H1 (cell line): ENCODE measurements at regions not wholly inside any gene's neighbourhood (a gene's known extent, or its start where the extent isn't known, plus 50 kb on each side); places are given as distances from the start of the nearest gene placed in this dataset.
"Not testable (repeated sequence)": the region's sequence is repeated elsewhere in the genome, so short reads cannot be mapped to it uniquely, and the experiment has no call there.

Experiments
- CTCF ChIA-PET: fragments of 300-600 bp; sonication (Branson Sonifier 250); formaldehyde crosslinking; loops from one replicate; lab custom pipeline; 2021; ENCODE audit not compliant: partially characterized antibody; lab: Charles Lee
- POLR2A ChIA-PET: fragments of 300-600 bp; sonication (Branson Sonifier 250); formaldehyde crosslinking; loops from one replicate; lab custom pipeline; 2021; ENCODE audit warnings: inconsistent platforms; ENCODE audit not compliant: partially characterized antibody; lab: Charles Lee
- DNase-seq, 2 experiments: peaks; one replicate each; pipeline versions ENCODE4 v3.0.0 to v3.0.0-alpha.2; 2010 to 2022; ENCODE audit warnings: low spot score in 2 of 2, low read depth in 1 of 2, mixed read lengths in 1 of 2
- FAIRE-seq: peaks from 2 replicates; lab custom pipeline; 2011; peaks lifted over from hg19 to GRCh38; lab: Jason Lieb, UNC
- H2AFZ ChIP-seq: 2 replicates; pipeline ENCODE4 v1.8.1; 2012; ENCODE audit warnings: low read length, inconsistent platforms
- H2AK5ac ChIP-seq: 2 replicates; pipeline ENCODE4 v1.6.1; 2013; ENCODE audit warnings: low read depth, low read length
- H2BK120ac ChIP-seq: replicated peaks from 2 replicates; pipeline ENCODE3; 2013; ENCODE audit warnings: low read depth, low read length, inconsistent platforms
- H2BK12ac ChIP-seq: 2 replicates; pipeline ENCODE4 v1.6.1; 2013; ENCODE audit warnings: low read depth, low read length
- H2BK15ac ChIP-seq: 2 replicates; pipeline ENCODE4 v1.6.1; 2013; ENCODE audit warnings: low read length
- H2BK20ac ChIP-seq: 2 replicates; pipeline ENCODE4 v1.6.1; 2013; ENCODE audit warnings: low read length
- H2BK5ac ChIP-seq: 2 replicates; pipeline ENCODE4 v1.6.1; 2013; ENCODE audit warnings: low read depth, low read length
- H3K14ac ChIP-seq: 2 replicates; pipeline ENCODE4 v1.6.1; 2013; ENCODE audit warnings: inconsistent platforms; ENCODE audit not compliant: insufficient read length
- H3K18ac ChIP-seq: 2 replicates; pipeline ENCODE4 v1.6.1; 2013; ENCODE audit warnings: low read length; ENCODE audit errors: extremely low read depth
- H3K23ac ChIP-seq: 2 replicates; pipeline ENCODE4 v1.6.1; 2013; ENCODE audit warnings: inconsistent platforms; ENCODE audit not compliant: insufficient read length
- H3K23me2 ChIP-seq: 2 replicates; pipeline ENCODE4 v1.6.1; 2013; ENCODE audit warnings: low read depth, low read length
- H3K27ac ChIP-seq: 2 replicates; pipeline ENCODE4 v1.6.1; 2011; ENCODE audit warnings: low read depth, low read length, inconsistent platforms
- H3K27me3 ChIP-seq, 4 experiments: replicated peaks in 1 of 4; 1 replicate in 1 of 4; 2 replicates in 3 of 4; pipeline versions ENCODE4 v1.6.1 to v1.8.1; 2011 to 2013; ENCODE audit warnings: low read length in 3 of 4, mild to moderate bottlenecking in 3 of 4, inconsistent platforms in 2 of 4, mixed read lengths in 2 of 4, moderate library complexity in 1 of 4; ENCODE audit not compliant: control insufficient read depth in 3 of 4, insufficient read depth in 3 of 4; ENCODE audit errors: extremely low read depth in 1 of 4
- H3K36me3 ChIP-seq, 4 experiments: 2 replicates each; pipeline versions ENCODE4 v1.6.1 to v1.8.1; 2011 to 2013; ENCODE audit warnings: mild to moderate bottlenecking in 4 of 4, low read length in 3 of 4, moderate library complexity in 2 of 4, control low read depth in 1 of 4, inconsistent platforms in 1 of 4; ENCODE audit not compliant: insufficient read depth in 4 of 4, control insufficient read depth in 2 of 4
- H3K4ac ChIP-seq: replicated peaks from 2 replicates; pipeline ENCODE3; 2013; ENCODE audit warnings: low read length, low read depth, mixed read lengths, inconsistent platforms; ENCODE audit not compliant: insufficient read length
- H3K4me1 ChIP-seq, 4 experiments: replicated peaks in 1 of 4; 1 replicate in 1 of 4; 2 replicates in 3 of 4; pipeline versions ENCODE4 v1.6.1 to v1.8.1; 2011 to 2013; ENCODE audit warnings: low read length in 3 of 4, inconsistent platforms in 2 of 4, mixed read lengths in 1 of 4; ENCODE audit not compliant: insufficient read depth in 4 of 4, control insufficient read depth in 3 of 4
- H3K4me2 ChIP-seq, 2 experiments: 2 replicates each; pipeline versions ENCODE4 v1.6.1 to v1.8.1; 2011 to 2013; ENCODE audit warnings: low read depth in 2 of 2, low read length in 2 of 2, control low read depth in 1 of 2, inconsistent platforms in 1 of 2, mild to moderate bottlenecking in 1 of 2; ENCODE audit not compliant: insufficient read depth in 1 of 2
- H3K4me3 ChIP-seq, 4 experiments: fragments of 200-600, 300-600 bp in 1 of 4; sonication (generic), shearing (Covaris generic), sonication (Bioruptor Twin) in 1 of 4; 2 replicates each; pipeline versions ENCODE4 v1.5.1 to v1.8.1; 2011 to 2016; ENCODE audit warnings: low read length in 4 of 4, low read depth in 3 of 4, control low read depth in 2 of 4, inconsistent platforms in 2 of 4, mild to moderate bottlenecking in 2 of 4, mixed read lengths in 1 of 4, moderate library complexity in 1 of 4; ENCODE audit not compliant: insufficient read depth in 2 of 4; ENCODE audit errors: extremely low read depth in 1 of 4
- H3K56ac ChIP-seq: replicated peaks from 2 replicates; pipeline ENCODE3; 2013; ENCODE audit warnings: low read depth, mild to moderate bottlenecking, mixed read lengths, low read length, inconsistent platforms; ENCODE audit not compliant: insufficient read length
- H3K79me1 ChIP-seq: 2 replicates; pipeline ENCODE4 v1.6.1; 2013; ENCODE audit warnings: low read depth, low read length, control low read depth
- H3K79me2 ChIP-seq, 2 experiments: 2 replicates each; pipeline versions ENCODE4 v1.6.1 to v1.8.1; 2012 to 2013; ENCODE audit warnings: low read length in 2 of 2, mild to moderate bottlenecking in 2 of 2, inconsistent platforms in 1 of 2; ENCODE audit not compliant: insufficient read depth in 2 of 2, control insufficient read depth in 1 of 2
- H3K9ac ChIP-seq, 4 experiments: replicated peaks in 1 of 4; 1 replicate in 1 of 4; 2 replicates in 3 of 4; pipeline versions ENCODE4 v1.6.1 to v1.8.1; 2011 to 2013; ENCODE audit warnings: low read depth in 3 of 4, low read length in 3 of 4, control low read depth in 2 of 4, mild to moderate bottlenecking in 2 of 4, moderate library complexity in 2 of 4, inconsistent platforms in 1 of 4; ENCODE audit errors: extremely low read depth in 1 of 4
- H3K9me3 ChIP-seq, 2 experiments: 2 replicates each; pipeline versions ENCODE4 v1.6.1 to v1.8.1; 2012 to 2013; ENCODE audit warnings: mild to moderate bottlenecking in 2 of 2, moderate library complexity in 2 of 2, control low read depth in 1 of 2, inconsistent platforms in 1 of 2, low read depth in 1 of 2, low read length in 1 of 2, mixed read lengths in 1 of 2; ENCODE audit not compliant: insufficient read depth in 2 of 2
- H4K20me1 ChIP-seq, 2 experiments: replicated peaks in 1 of 2; 2 replicates each; pipeline versions ENCODE3 to v1.8.1; 2011 to 2013; ENCODE audit warnings: inconsistent platforms in 2 of 2, low read length in 2 of 2, mild to moderate bottlenecking in 1 of 2; ENCODE audit not compliant: insufficient read depth in 2 of 2, control insufficient read depth in 1 of 2
- H4K5ac ChIP-seq: 2 replicates; pipeline ENCODE4 v1.6.1; 2013; ENCODE audit warnings: low read length, low read depth, mixed read lengths, inconsistent platforms; ENCODE audit not compliant: insufficient read length
- H4K8ac ChIP-seq: 2 replicates; pipeline ENCODE4 v1.8.0; 2013; ENCODE audit warnings: mild to moderate bottlenecking, moderate library complexity, low read length, inconsistent platforms; ENCODE audit not compliant: insufficient read depth; ENCODE audit errors: extremely low read depth
- H4K91ac ChIP-seq: replicated peaks from 2 replicates; pipeline ENCODE3; 2013; ENCODE audit warnings: low read length, mixed read lengths, inconsistent platforms; ENCODE audit not compliant: insufficient read length
- WGBS, 2 experiments: shearing (Covaris generic) in 1 of 2; methylation state at CpG; one replicate each; pipeline versions ENCODE4 v1.1.6 to v1.1.7; 2013 to 2015; ENCODE audit warnings: low lambda C conversion rate in 2 of 2, mixed read lengths in 2 of 2, inconsistent platforms in 1 of 2, low coverage in 1 of 2, missing lambda C conversion rate in 1 of 2; ENCODE audit not compliant: insufficient replicate concordance in 2 of 2, insufficient coverage in 1 of 2, insufficient read length in 1 of 2; ENCODE audit errors: extremely low coverage in 1 of 2, missing lambda C conversion rate in 1 of 2; 5-methylcytosine and 5-hydroxymethylcytosine counted together

DNA sequence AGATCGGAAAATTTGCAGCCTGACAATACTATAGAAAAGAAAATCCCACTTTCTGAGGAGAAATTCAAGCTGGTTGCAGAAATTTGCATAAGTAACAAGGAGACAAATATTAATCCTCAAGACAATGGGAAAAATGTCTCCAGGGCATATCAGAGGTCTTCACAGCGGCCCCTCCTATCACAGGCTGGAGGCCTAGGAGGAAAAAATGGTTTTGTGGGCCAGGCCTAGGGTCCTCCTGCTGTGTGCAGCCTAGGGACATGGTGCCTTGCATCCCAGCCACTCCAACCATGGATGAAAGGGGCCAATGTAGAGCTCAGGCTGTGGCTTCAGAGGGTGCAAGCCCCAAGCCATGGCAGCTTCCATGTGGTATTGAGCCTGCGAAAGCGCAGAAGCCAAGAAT, 138.5 kb upstream of the MAN2A1 start:
- DNase-seq, H4K8ac ChIP-seq, H3K23me2 ChIP-seq, H3K27ac ChIP-seq, H3K14ac ChIP-seq, CTCF ChIA-PET, POLR2A ChIA-PET, H3K23ac ChIP-seq, H3K27me3 ChIP-seq, H4K20me1 ChIP-seq, H3K56ac ChIP-seq, H4K5ac ChIP-seq, H3K4me3 ChIP-seq, H3K4me2 ChIP-seq, H3K9ac ChIP-seq, H2AFZ ChIP-seq, H3K36me3 ChIP-seq, H3K4ac ChIP-seq, H2BK12ac ChIP-seq, H3K79me2 ChIP-seq, H4K91ac ChIP-seq, H2BK20ac ChIP-seq, FAIRE-seq, H3K9me3 ChIP-seq, H2BK5ac ChIP-seq, H2BK120ac ChIP-seq, H2BK15ac ChIP-seq, H3K79me1 ChIP-seq, H3K4me1 ChIP-seq, H2AK5ac ChIP-seq, H3K18ac ChIP-seq: not testable (repeated sequence)
- 97% methylated on average over 4 of the region's 4 CpGs; no CpG with 5 or more reads in 1 of the 2 experiments for WGBS, 2 experiments
